ENCODE measurements at regions not wholly inside any gene's neighbourhood (a gene's known extent, or its start where the extent isn't known, plus 50 kb on each side); places are given as distances from the start of the nearest gene placed in this dataset.

DNA sequence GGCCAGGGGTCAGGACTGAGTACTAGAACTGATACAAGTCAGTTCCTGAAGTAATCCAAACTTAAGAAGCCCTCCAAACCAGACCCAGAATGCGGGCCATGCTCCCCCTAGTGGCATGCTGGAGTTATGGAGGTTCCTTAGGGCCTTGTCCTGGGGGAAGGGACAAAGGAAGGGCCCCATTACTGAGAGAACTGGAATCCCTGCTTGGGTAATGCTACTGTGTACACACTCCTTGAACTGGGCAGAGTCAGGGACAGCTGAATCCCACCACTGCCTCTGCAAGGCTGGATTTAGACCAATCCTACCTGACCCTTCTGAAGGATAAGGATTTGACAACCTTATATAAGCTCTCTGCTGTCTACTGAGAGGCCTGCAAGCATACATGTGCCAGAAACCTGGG, 97.3 kb upstream of the AKIP1 start:
- in situ Hi-C loops (cut with MboI) = no loop called here
- no peak overlapping the region for H3K9ac ChIP-seq (ENCODE audit: insufficient read depth in 1 of 2, low read depth in 2 of 2, low read length in 2 of 2)
- no peak for TF ChIP-seq ZNF584 (CRISPR knock-in tag; IDR thresholded peaks at IDR 0.05; ENCODE audit: low read depth)
- no peak for TF ChIP-seq KLF16 (IDR thresholded peaks at IDR 0.05)
- no peak for TF ChIP-seq ZNF696 (CRISPR knock-in tag; conservative IDR thresholded peaks at IDR 0.05)
- TF ChIP-seq ZFPM2 (CRISPR knock-in tag; IDR thresholded peaks at IDR 0.05) = no peak
- no peak for TF ChIP-seq CBFB (CRISPR knock-in tag; IDR thresholded peaks at IDR 0.05)
- TF ChIP-seq CCNT2 (IDR thresholded peaks at IDR 0.05; ENCODE audit: borderline replicate concordance, extremely low read depth, insufficient read length, low read depth, low read length) = no peak
- no peak for TF ChIP-seq ZZZ3 (IDR thresholded peaks at IDR 0.05)
- TF ChIP-seq PHB (CRISPR knock-in tag; IDR thresholded peaks at IDR 0.05) = no peak
- no peak for TF ChIP-seq NR4A1 (CRISPR knock-in tag; IDR thresholded peaks at IDR 0.05)
- TF ChIP-seq NR4A1 (tag; IDR thresholded peaks at IDR 0.05) = no peak
- no peak for TF ChIP-seq ZNF445 (CRISPR knock-in tag; IDR thresholded peaks at IDR 0.05; ENCODE audit: low read depth)
- TF ChIP-seq, protein P1, sequence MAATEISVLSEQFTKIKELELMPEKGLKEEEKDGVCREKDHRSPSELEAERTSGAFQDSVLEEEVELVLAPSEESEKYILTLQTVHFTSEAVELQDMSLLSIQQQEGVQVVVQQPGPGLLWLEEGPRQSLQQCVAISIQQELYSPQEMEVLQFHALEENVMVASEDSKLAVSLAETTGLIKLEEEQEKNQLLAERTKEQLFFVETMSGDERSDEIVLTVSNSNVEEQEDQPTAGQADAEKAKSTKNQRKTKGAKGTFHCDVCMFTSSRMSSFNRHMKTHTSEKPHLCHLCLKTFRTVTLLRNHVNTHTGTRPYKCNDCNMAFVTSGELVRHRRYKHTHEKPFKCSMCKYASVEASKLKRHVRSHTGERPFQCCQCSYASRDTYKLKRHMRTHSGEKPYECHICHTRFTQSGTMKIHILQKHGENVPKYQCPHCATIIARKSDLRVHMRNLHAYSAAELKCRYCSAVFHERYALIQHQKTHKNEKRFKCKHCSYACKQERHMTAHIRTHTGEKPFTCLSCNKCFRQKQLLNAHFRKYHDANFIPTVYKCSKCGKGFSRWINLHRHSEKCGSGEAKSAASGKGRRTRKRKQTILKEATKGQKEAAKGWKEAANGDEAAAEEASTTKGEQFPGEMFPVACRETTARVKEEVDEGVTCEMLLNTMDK (IDR thresholded peaks at IDR 0.05; ENCODE audit: borderline replicate concordance, insufficient read depth, low read depth, low read length, poor library complexity, severe bottlenecking) = peak; percentile 38
- TF ChIP-seq ZKSCAN8 (CRISPR knock-in tag; IDR thresholded peaks at IDR 0.05) = no peak
- TF ChIP-seq HNRNPK (IDR thresholded peaks at IDR 0.05; ENCODE audit: low read depth, low read length, poor library complexity, severe bottlenecking) = no peak
- no peak for TF ChIP-seq TAF1 (IDR thresholded peaks at IDR 0.05; ENCODE audit: control insufficient read depth, extremely low read depth, insufficient read depth, low read length, severe bottlenecking)
- TF ChIP-seq CTCF (IDR thresholded peaks at IDR 0.05 in 2 of 3, conservative IDR thresholded peaks at IDR 0.05 in 1 of 3; ENCODE audit: insufficient read depth in 2 of 3, low read depth in 1 of 3, low read length in 3 of 3) = peak; percentile 82 to 94 (median 82)
- TF ChIP-seq, protein P2, sequence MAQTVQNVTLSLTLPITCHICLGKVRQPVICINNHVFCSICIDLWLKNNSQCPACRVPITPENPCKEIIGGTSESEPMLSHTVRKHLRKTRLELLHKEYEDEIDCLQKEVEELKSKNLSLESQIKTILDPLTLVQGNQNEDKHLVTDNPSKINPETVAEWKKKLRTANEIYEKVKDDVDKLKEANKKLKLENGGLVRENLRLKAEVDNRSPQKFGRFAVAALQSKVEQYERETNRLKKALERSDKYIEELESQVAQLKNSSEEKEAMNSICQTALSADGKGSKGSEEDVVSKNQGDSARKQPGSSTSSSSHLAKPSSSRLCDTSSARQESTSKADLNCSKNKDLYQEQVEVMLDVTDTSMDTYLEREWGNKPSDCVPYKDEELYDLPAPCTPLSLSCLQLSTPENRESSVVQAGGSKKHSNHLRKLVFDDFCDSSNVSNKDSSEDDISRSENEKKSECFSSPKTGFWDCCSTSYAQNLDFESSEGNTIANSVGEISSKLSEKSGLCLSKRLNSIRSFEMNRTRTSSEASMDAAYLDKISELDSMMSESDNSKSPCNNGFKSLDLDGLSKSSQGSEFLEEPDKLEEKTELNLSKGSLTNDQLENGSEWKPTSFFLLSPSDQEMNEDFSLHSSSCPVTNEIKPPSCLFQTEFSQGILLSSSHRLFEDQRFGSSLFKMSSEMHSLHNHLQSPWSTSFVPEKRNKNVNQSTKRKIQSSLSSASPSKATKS (CRISPR knock-in tag; IDR thresholded peaks at IDR 0.05) = no peak

More for the DNA sequence above, 97.3 kb upstream of the AKIP1 start:
- Histone ChIP-seq H3K4me2 (ENCODE audit: insufficient read depth, low read length) (no peak overlapping the region), H2AFZ (ENCODE audit: low read depth, low read length) (no peak overlapping the region), H3K4me1 (replicated peaks in 1 of 2; ENCODE audit: control insufficient read depth in 2 of 2, insufficient read depth in 2 of 2, low read length in 2 of 2) (peaks cover 0 to 5% of the 10 kb centered on the region in 2 experiments; a peak in 4 of 5 replicates), H3K4me3 (no peak overlapping the region), H4K20me1 (replicated peaks; ENCODE audit: control insufficient read depth, insufficient read depth, low read length) (no peaks in the 10 kb centered on the region), H3K36me3 (ENCODE audit: control insufficient read depth, insufficient read depth, low read length) (no peaks in the 10 kb centered on the region), H3K27ac (ENCODE audit: extremely low read depth, low read depth, low read length) (no peak overlapping the region), H3K79me2 (ENCODE audit: control insufficient read depth, insufficient read depth, low read length) (no peaks in the 10 kb centered on the region), H3K27me3 (ENCODE audit: control insufficient read depth in 2 of 2, insufficient read depth in 2 of 2, low read length in 2 of 2) (peaks cover 11 to 18% of the 10 kb centered on the region in 2 experiments), H3K9me1 (ENCODE audit: control insufficient read depth, insufficient read depth, low read length) (no peaks in the 10 kb centered on the region), H3K9me3 (replicated peaks; ENCODE audit: control insufficient read depth, insufficient read depth, low read depth, low read length) (no peaks in the 10 kb centered on the region)
- ChIA-PET CTCF (ENCODE audit: low intra/inter-chr PET ratio) (no interaction called here), POLR2A (interaction anchor here (0.6 to 1.1 kb wide), 2 partner anchors 131 to 242 kb away, joined by 3 read pairs; partner anchors contain the start of genes RPL27A and TRIM66)
- ATAC-seq (peak; percentile 95), FAIRE-seq (peak; percentile 91), DNase-seq (ENCODE audit: extremely low read depth in 1 of 4, low spot score in 3 of 4) (peak; percentile 79 to 84 (median 80))
- intact Hi-C loops (cut with micrococcal nuclease) = loop anchor here (1.0 to 5.0 kb wide), 2 partner anchors 126 to 146 kb away; no protein-coding TSS in a partner anchor
- no TSS peak for BruUV-seq (replicated peaks)
- WGBS (ENCODE audit: insufficient coverage, low coverage, missing lambda C conversion rate) = 0% methylated on average over 1 of the region's 1 CpG

Data from K562 (cell line).